WI38 (cell line): ENCODE measurements at regions not wholly inside any gene's neighbourhood (a gene's known extent, or its start where the extent isn't known, plus 50 kb on each side); places are given as distances from the start of the nearest gene placed in this dataset.

Experiments used
- H3K4me3 ChIP-seq: 2 replicates; pipeline ENCODE4 v1.5.1; 2011; ENCODE audit warnings: low read depth, mild to moderate bottlenecking, control low read depth, low read length
- CTCF ChIP-seq: IDR thresholded peaks from 2 replicates; pipeline ENCODE4 v1.5.1; 2012; ENCODE audit warnings: low read depth, mild to moderate bottlenecking, control low read depth, low read length

- H3K4me3 ChIP-seq = no peak overlapping the region
- no peak for TF ChIP-seq CTCF
Measured at GRCh38 chr1:173407846-173408245, 69.3 kb upstream of the PRDX6 start.

DNA sequence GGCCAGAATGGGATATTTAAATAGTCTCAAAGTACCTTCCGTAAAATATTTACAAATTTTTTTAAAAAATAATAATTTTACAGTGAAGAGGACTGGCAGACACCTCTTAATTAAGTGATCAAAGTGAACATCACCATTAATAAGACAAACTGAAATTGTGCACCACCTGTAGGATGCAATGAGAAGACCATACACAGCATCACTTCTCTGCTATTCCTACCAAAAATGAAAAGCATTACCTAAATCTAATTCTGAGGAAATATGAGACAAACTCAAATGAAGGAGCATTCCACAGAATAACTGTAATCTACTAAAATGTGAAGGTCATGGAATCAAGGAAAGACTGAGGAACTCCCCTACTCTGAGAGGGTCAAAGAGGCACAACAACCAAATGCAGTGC is 68.2 kb upstream of the PRDX6 start:
- no peak overlapping the region for H3K4me3 ChIP-seq
- no peak for TF ChIP-seq CTCF

DNA sequence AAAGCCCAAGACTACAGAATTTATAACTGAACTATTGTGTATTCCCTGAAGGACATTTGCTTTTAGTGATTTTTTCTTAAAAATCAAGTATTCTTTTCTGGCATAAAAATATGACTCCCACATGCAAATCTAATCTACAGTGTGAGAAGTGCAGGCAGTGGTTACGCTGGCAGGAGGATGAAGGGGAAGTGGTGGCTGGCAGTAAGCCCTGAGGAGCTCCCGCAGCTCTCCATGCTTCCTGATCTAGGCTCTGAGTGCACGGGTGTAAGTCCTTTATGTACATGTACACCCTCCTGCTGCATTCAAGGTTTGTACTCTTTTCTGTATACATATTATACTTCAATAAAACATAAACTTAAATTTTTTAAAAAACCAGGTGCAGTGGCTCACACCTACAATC is 67.5 kb upstream of the PRDX6 start:
- no peak overlapping the region for H3K4me3 ChIP-seq

DNA sequence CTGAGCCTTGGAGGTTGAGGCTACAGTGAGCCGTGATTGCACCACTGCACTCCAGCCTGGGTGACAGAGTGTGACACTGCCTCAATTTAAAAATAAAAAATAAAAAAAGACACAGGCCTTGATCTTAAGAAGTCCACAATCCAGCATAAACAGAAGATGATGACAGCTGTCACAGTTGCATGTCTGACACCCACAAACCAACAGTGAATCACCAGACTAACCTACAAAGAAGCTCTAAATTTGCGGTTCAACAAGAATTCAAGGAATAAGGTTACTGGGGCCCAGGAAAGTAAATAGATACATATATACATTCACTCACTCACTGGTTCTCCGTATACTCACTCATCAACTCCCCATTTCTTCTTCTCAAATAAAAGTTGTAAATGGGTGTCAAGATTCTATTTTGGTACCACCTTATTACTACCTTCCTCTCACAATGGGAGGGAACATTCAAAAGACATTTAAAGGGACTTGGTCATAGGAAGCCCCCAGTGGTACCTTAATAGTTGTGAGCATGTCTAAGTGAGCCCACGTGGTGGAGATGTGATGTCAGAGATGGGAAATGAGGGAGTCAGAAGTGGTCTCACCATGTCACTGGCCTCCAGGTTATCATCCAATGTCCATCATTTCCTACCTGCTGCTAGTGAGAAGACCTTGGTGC is 66.9 kb upstream of the PRDX6 start:
- no peak for TF ChIP-seq CTCF
- H3K4me3 ChIP-seq = no peak overlapping the region

More for the DNA sequence above, 67.5 kb upstream of the PRDX6 start:
- TF ChIP-seq CTCF = no peak

GRCh38 chr1:173410794-173411236 is 66.3 kb upstream of the PRDX6 start:
- TF ChIP-seq CTCF = no peak
- no peak overlapping the region for H3K4me3 ChIP-seq

DNA sequence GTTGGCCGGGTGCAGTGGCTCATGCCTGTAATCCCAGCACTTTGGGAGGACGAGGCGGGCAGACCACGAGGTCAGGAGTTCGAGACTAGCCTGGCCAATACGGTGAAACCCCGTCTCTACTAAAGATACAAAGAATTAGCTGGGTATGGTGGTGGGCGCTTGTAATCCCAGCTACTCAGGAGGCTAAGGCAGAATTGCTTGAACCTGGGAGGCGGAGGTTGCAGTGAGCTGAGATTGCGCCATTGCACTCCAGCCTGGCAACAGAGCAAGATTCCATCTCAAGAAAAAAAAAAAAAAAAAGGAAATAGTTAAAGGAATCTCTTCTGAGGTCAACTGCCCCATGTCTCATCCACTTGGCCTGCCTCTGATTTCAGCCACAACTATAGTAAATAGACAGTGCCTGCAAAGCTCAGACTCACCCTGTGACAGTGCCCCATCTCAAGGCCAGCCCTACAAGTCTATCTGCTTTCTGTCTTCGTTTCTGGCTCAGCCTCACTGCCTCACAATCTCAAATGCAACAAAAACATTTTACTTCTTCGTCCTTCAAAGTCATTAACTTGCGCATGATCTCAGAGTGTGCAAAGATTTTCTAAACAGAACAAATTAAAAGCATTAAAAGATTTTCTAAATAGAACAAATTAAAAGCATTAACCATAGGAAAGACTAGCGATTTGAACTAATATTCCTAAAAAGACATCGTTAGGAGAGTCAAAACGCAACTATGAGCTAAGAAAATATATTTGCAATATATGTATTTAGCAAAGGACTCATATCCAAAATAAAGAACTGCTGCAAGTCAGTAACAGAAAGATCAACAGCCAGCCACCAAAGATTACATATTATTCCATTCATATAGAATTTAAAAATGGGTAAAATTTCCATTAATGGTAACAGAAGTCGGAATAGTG is 65.0 kb upstream of the PRDX6 start:
- no peak overlapping the region for H3K4me3 ChIP-seq

More for the DNA sequence above, 65.0 kb upstream of the PRDX6 start:
- TF ChIP-seq CTCF = no peak
